K562 (cell line): ENCODE measurements at regions not wholly inside any gene's neighbourhood (a gene's known extent, or its start where the extent isn't known, plus 50 kb on each side); places are given as distances from the start of the nearest gene placed in this dataset.

Source experiments
- HDGF ChIP-seq: fragments of 450-650 bp; IDR thresholded peaks from 2 replicates; pipeline ENCODE4 v1.6.1; 2016
- JUND ChIP-seq, 2 experiments: IDR thresholded peaks; 2 replicates in 1 of 2; 3 replicates in 1 of 2; pipeline ENCODE4 v1.6.1; 2011; ENCODE audit warnings: borderline replicate concordance in 2 of 2, low read depth in 2 of 2, low read length in 2 of 2, improper control_type of control experiment in 1 of 2, missing biosample characterization in 1 of 2, missing genetic modification characterization in 1 of 2, missing genetic modification reagents in 1 of 2
- MYNN ChIP-seq, 2 experiments: sonication (generic); formaldehyde crosslinking in 1 of 2; IDR thresholded peaks; 2 replicates each; pipeline versions ENCODE4 v1.5.0 to v1.6.1; 2016 to 2020; ENCODE audit warnings: antibody characterized with exemption in 1 of 2, missing genetic modification reagents in 1 of 2
- POLR2A ChIP-seq: fragments of 450-650 bp; conservative IDR thresholded peaks from 2 replicates; pipeline ENCODE4 v1.6.1; 2016
- PTTG1 ChIP-seq: fragments of 450-650 bp; IDR thresholded peaks from 2 replicates; pipeline ENCODE4 v1.6.1; 2016; ENCODE audit warnings: low read depth, mild to moderate bottlenecking, missing genetic modification characterization, missing compliant biosample characterization
- SRSF1 ChIP-seq: fragments of 200-400 bp; formaldehyde crosslinking; IDR thresholded peaks from 2 replicates; pipeline ENCODE4 v1.6.1; 2017; ENCODE audit warnings: mild to moderate bottlenecking, low read depth, low read length, moderate library complexity
- ZNF232 ChIP-seq: sonication (generic); formaldehyde crosslinking; IDR thresholded peaks from 2 replicates; pipeline ENCODE4 v1.8.0; 2022; ENCODE audit warnings: mild to moderate bottlenecking, missing genetic modification reagents
- ZNF384 ChIP-seq: IDR thresholded peaks from 2 replicates; pipeline ENCODE4 v1.6.1; 2012; ENCODE audit warnings: low read depth, low read length, improper control_type of control experiment
- ZNF830 ChIP-seq: fragments of 250-450 bp; sonication (Bioruptor Pico); IDR thresholded peaks from 2 replicates; pipeline ENCODE4 v1.5.0; 2021; ENCODE audit warnings: mild to moderate bottlenecking
- TF ChIP-seq, protein P1 (sequence below): fragments of 450-650 bp; IDR thresholded peaks from 2 replicates; pipeline ENCODE4 v1.7.1; 2018; ENCODE audit warnings: mild to moderate bottlenecking, low read depth; ENCODE audit not compliant: partially characterized antibody
- TF ChIP-seq, protein P2 (sequence below), 3 experiments: IDR thresholded peaks in 2 of 3; conservative IDR thresholded peaks in 1 of 3; 2 replicates each; pipeline ENCODE4 v1.5.1; 2011 to 2012; ENCODE audit warnings: low read length in 3 of 3, mild to moderate bottlenecking in 3 of 3, control low read depth in 2 of 3, improper control_type of control experiment in 1 of 3, inconsistent platforms in 1 of 3, low read depth in 1 of 3, mixed read lengths in 1 of 3, moderate library complexity in 1 of 3; ENCODE audit not compliant: insufficient read depth in 2 of 3
- TF ChIP-seq, protein P3 (sequence below): fragments of 450-650 bp; IDR thresholded peaks from 2 replicates; pipeline ENCODE4 v1.6.1; 2016; ENCODE audit warnings: missing biosample characterization, missing genetic modification characterization
- TF ChIP-seq, protein P4 (sequence below): fragments of 250-450 bp; sonication (Bioruptor Pico); IDR thresholded peaks from 2 replicates; pipeline ENCODE4 v1.5.0; 2021; ENCODE audit warnings: mild to moderate bottlenecking, borderline replicate concordance

DNA sequence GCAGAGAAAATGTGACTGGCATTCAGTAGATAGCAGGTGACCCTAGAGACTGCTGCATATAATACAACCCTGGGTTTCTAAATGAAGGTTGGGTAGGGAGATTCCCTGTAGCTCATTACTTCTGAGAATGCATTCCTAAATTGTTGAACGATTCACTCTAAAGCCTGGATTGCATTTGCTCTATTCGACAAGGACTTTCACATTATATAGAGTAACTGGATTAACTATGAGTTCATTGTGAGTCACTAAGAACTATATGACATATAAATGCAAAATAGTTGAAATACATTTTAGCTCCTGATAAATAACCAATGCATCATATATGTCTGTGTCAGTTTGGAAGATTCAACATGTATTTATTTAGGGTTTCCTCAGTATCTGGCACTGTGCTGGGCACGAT lies 294.7 kb upstream of the CCDC54 start:
- no peak for TF ChIP-seq ZNF384
- no peak for TF ChIP-seq ZNF830
- TF ChIP-seq MYNN (IDR thresholded peaks at IDR 0.05), result no peak
- TF ChIP-seq MYNN (CRISPR knock-in tag; IDR thresholded peaks at IDR 0.05), result no peak
- no peak for TF ChIP-seq ZNF232 (CRISPR knock-in tag)
- TF ChIP-seq, protein P1, sequence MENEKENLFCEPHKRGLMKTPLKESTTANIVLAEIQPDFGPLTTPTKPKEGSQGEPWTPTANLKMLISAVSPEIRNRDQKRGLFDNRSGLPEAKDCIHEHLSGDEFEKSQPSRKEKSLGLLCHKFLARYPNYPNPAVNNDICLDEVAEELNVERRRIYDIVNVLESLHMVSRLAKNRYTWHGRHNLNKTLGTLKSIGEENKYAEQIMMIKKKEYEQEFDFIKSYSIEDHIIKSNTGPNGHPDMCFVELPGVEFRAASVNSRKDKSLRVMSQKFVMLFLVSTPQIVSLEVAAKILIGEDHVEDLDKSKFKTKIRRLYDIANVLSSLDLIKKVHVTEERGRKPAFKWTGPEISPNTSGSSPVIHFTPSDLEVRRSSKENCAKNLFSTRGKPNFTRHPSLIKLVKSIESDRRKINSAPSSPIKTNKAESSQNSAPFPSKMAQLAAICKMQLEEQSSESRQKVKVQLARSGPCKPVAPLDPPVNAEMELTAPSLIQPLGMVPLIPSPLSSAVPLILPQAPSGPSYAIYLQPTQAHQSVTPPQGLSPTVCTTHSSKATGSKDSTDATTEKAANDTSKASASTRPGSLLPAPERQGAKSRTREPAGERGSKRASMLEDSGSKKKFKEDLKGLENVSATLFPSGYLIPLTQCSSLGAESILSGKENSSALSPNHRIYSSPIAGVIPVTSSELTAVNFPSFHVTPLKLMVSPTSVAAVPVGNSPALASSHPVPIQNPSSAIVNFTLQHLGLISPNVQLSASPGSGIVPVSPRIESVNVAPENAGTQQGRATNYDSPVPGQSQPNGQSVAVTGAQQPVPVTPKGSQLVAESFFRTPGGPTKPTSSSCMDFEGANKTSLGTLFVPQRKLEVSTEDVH, result no peak
- no peak for TF ChIP-seq POLR2A
- TF ChIP-seq, protein P2, sequence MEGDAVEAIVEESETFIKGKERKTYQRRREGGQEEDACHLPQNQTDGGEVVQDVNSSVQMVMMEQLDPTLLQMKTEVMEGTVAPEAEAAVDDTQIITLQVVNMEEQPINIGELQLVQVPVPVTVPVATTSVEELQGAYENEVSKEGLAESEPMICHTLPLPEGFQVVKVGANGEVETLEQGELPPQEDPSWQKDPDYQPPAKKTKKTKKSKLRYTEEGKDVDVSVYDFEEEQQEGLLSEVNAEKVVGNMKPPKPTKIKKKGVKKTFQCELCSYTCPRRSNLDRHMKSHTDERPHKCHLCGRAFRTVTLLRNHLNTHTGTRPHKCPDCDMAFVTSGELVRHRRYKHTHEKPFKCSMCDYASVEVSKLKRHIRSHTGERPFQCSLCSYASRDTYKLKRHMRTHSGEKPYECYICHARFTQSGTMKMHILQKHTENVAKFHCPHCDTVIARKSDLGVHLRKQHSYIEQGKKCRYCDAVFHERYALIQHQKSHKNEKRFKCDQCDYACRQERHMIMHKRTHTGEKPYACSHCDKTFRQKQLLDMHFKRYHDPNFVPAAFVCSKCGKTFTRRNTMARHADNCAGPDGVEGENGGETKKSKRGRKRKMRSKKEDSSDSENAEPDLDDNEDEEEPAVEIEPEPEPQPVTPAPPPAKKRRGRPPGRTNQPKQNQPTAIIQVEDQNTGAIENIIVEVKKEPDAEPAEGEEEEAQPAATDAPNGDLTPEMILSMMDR (IDR thresholded peaks at IDR 0.05 in 2 of 3, conservative IDR thresholded peaks at IDR 0.05 in 1 of 3; ENCODE audit: insufficient read depth in 2 of 3, low read depth in 1 of 3, low read length in 3 of 3), result no peak
- TF ChIP-seq, protein P3, sequence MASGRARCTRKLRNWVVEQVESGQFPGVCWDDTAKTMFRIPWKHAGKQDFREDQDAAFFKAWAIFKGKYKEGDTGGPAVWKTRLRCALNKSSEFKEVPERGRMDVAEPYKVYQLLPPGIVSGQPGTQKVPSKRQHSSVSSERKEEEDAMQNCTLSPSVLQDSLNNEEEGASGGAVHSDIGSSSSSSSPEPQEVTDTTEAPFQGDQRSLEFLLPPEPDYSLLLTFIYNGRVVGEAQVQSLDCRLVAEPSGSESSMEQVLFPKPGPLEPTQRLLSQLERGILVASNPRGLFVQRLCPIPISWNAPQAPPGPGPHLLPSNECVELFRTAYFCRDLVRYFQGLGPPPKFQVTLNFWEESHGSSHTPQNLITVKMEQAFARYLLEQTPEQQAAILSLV (tag), result no peak
- TF ChIP-seq, protein P4, sequence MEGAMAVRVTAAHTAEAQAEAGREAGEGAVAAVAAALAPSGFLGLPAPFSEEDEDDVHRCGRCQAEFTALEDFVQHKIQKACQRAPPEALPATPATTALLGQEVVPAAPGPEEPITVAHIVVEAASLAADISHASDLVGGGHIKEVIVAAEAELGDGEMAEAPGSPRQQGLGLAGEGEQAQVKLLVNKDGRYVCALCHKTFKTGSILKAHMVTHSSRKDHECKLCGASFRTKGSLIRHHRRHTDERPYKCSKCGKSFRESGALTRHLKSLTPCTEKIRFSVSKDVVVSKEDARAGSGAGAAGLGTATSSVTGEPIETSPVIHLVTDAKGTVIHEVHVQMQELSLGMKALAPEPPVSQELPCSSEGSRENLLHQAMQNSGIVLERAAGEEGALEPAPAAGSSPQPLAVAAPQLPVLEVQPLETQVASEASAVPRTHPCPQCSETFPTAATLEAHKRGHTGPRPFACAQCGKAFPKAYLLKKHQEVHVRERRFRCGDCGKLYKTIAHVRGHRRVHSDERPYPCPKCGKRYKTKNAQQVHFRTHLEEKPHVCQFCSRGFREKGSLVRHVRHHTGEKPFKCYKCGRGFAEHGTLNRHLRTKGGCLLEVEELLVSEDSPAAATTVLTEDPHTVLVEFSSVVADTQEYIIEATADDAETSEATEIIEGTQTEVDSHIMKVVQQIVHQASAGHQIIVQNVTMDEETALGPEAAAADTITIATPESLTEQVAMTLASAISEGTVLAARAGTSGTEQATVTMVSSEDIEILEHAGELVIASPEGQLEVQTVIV (CRISPR knock-in tag), result no peak
- TF ChIP-seq JUND (IDR thresholded peaks at IDR 0.05; ENCODE audit: borderline replicate concordance, low read depth, low read length), result no peak
- no peak for TF ChIP-seq JUND (tag; IDR thresholded peaks at IDR 0.05; ENCODE audit: borderline replicate concordance, low read depth, low read length)
- TF ChIP-seq HDGF, result no peak
- TF ChIP-seq SRSF1, result no peak
- no peak for TF ChIP-seq PTTG1 (tag)
